Parathyroid adenoma (tissue), 2 donors: ENCODE measurements at regions not wholly inside any gene's neighbourhood (a gene's known extent, or its start where the extent isn't known, plus 50 kb on each side); places are given as distances from the start of the nearest gene placed in this dataset.

ENCODE experiments used
- H2AFZ ChIP-seq: fragments of 300-600 bp; sonication (generic); one replicate; pipeline ENCODE4 v1.7.0; 2017; ENCODE audit warnings: antibody characterized with exemption, mild to moderate bottlenecking
- H3K27ac ChIP-seq: fragments of 300-600 bp; sonication (generic); one replicate; pipeline ENCODE4 v1.7.0; 2017
- H3K27me3 ChIP-seq: fragments of 300-600 bp; sonication (generic); one replicate; pipeline ENCODE4 v1.7.0; 2017; ENCODE audit warnings: low read length; ENCODE audit not compliant: control insufficient read depth, insufficient read depth
- H3K36me3 ChIP-seq: fragments of 300-600 bp; sonication (generic); one replicate; pipeline ENCODE4 v1.7.0; 2017; ENCODE audit warnings: low read length; ENCODE audit not compliant: control insufficient read depth, insufficient read depth
- H3K4me1 ChIP-seq: fragments of 300-600 bp; sonication (generic); one replicate; pipeline ENCODE4 v1.7.0; 2017; ENCODE audit warnings: control low read depth
- H3K4me2 ChIP-seq: fragments of 300-600 bp; sonication (generic); one replicate; pipeline ENCODE4 v1.7.0; 2017; ENCODE audit warnings: low read length
- H3K4me3 ChIP-seq: fragments of 300-600 bp; sonication (generic); one replicate; pipeline ENCODE4 v1.7.0; 2017; ENCODE audit warnings: low read depth, low read length
- H3K79me2 ChIP-seq: fragments of 300-600 bp; sonication (generic); one replicate; pipeline ENCODE4 v1.7.0; 2017; ENCODE audit warnings: control low read depth
- H3K9ac ChIP-seq: fragments of 300-600 bp; sonication (generic); one replicate; pipeline ENCODE4 v1.7.0; 2017; ENCODE audit warnings: mild to moderate bottlenecking
- H3K9me3 ChIP-seq: fragments of 300-600 bp; sonication (generic); one replicate; pipeline ENCODE4 v1.7.0; 2017; ENCODE audit warnings: low read length; ENCODE audit not compliant: control insufficient read depth
- CTCF ChIP-seq: fragments of 300-600 bp; sonication (generic); IDR thresholded peaks from one replicate; pipeline ENCODE4 v1.7.0; 2017; ENCODE audit warnings: antibody characterized with exemption, mild to moderate bottlenecking
- donor health status: primary hyperparathyroidism.

DNA sequence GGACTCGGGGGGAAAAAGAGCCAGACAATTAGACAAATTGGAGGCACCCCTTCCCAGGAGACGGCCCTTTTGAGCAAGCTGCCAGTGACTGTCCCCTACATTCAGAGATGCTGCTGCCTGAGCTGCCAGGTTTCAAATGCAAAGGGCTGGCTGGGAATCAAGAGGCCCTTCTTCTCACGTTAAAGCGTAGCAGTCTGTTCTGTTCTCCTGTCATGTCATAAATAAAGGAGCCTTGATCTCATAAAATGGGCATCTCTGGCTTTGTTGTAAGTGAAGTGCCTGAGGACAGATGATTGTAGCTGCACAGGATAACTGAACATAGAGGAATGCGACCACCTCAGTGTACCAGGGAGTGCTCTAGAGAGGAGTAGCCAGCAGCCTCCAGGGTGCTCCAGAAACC, 917.9 kb downstream of the GRID1 start:
- no peak overlapping the region for H3K4me3 ChIP-seq
- no peak overlapping the region for H2AFZ ChIP-seq
- H3K36me3 ChIP-seq = no peaks in the 10 kb centered on the region
- H3K27me3 ChIP-seq = no peaks in the 10 kb centered on the region
- no peak overlapping the region for H3K27ac ChIP-seq
- no peaks in the 10 kb centered on the region for H3K4me1 ChIP-seq
- no peaks in the 10 kb centered on the region for H3K9me3 ChIP-seq
- no peak overlapping the region for H3K4me2 ChIP-seq
- no peak for TF ChIP-seq CTCF
- no peak overlapping the region for H3K9ac ChIP-seq
- H3K79me2 ChIP-seq = no peaks in the 10 kb centered on the region

- no peaks in the 10 kb centered on the region for H3K9me3 ChIP-seq
- H3K36me3 ChIP-seq = no peaks in the 10 kb centered on the region
- H3K4me2 ChIP-seq = no peak overlapping the region
- H3K79me2 ChIP-seq = no peaks in the 10 kb centered on the region
- no peaks in the 10 kb centered on the region for H3K27me3 ChIP-seq
- H3K4me3 ChIP-seq = no peak overlapping the region
- no peak overlapping the region for H2AFZ ChIP-seq
- no peak overlapping the region for H3K27ac ChIP-seq
- no peak for TF ChIP-seq CTCF
- H3K9ac ChIP-seq = no peak overlapping the region
- no peaks in the 10 kb centered on the region for H3K4me1 ChIP-seq
Measured at GRCh38 chr10:85454386-85454785, 912.2 kb downstream of the GRID1 start.

GRCh38 chr10:85457191-85457590, 909.4 kb downstream of the GRID1 start:
- Histone ChIP-seq H2AFZ (no peak overlapping the region), H3K9ac (no peak overlapping the region), H3K9me3 (no peaks in the 10 kb centered on the region), H3K27ac (no peak overlapping the region), H3K27me3 (no peaks in the 10 kb centered on the region), H3K4me3 (no peak overlapping the region), H3K4me2 (no peak overlapping the region), H3K4me1 (no peaks in the 10 kb centered on the region), H3K36me3 (no peaks in the 10 kb centered on the region), H3K79me2 (no peaks in the 10 kb centered on the region)
- TF ChIP-seq CTCF = no peak

DNA sequence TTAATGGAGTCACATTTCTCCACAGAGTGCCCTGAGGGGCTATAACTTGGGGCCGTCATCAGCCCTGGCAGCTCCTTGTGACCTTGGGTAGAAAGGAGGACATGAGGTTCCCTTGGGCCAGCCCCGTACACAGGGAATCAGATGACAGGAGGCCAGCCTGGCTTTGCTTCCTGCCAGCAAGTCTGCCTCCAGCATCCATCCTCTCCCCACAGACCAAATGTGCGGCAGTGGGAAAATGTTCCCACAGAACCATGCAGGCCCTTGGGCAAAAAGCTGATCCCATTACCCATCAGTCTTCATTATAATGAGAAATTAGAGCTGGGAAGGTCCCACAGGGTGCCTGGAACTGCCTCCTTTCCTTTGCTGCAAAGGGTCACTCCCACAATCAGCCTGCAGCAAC, 908.3 kb downstream of the GRID1 start:
- TF ChIP-seq CTCF = no peak
- Histone ChIP-seq H3K4me2 (no peak overlapping the region), H3K9ac (no peak overlapping the region), H3K4me3 (no peak overlapping the region), H2AFZ (no peak overlapping the region), H3K27me3 (no peaks in the 10 kb centered on the region), H3K4me1 (no peaks in the 10 kb centered on the region), H3K36me3 (no peaks in the 10 kb centered on the region), H3K27ac (no peak overlapping the region), H3K79me2 (no peaks in the 10 kb centered on the region), H3K9me3 (no peaks in the 10 kb centered on the region)

- no peak for TF ChIP-seq CTCF
- Histone ChIP-seq H3K27me3 (no peaks in the 10 kb centered on the region), H3K36me3 (no peaks in the 10 kb centered on the region)
Measured at GRCh38 chr10:85459906-85460305, 906.7 kb downstream of the GRID1 start.

More at GRCh38 chr10:85459906-85460305, 906.7 kb downstream of the GRID1 start:
- Histone ChIP-seq H3K4me3 (no peak overlapping the region), H3K4me2 (no peak overlapping the region), H3K4me1 (no peaks in the 10 kb centered on the region), H3K9ac (no peak overlapping the region), H3K27ac (no peak overlapping the region), H2AFZ (no peak overlapping the region), H3K79me2 (no peaks in the 10 kb centered on the region), H3K9me3 (no peaks in the 10 kb centered on the region)
